GM12864 (cell line): ENCODE measurements at regions not wholly inside any gene's neighbourhood (a gene's known extent, or its start where the extent isn't known, plus 50 kb on each side); places are given as distances from the start of the nearest gene placed in this dataset.

Experiments
- DNase-seq: peaks from one replicate; pipeline ENCODE4 v3.0.0-alpha.2; 2011; ENCODE audit warnings: low read depth
- H3K4me3 ChIP-seq: 2 replicates; pipeline ENCODE4 v1.5.1; 2011; ENCODE audit warnings: mild to moderate bottlenecking, low read depth, low read length, control low read depth
- CTCF ChIP-seq: IDR thresholded peaks from 2 replicates; pipeline ENCODE4 v1.5.1; 2011; ENCODE audit warnings: low read depth, mild to moderate bottlenecking, moderate library complexity, low read length, control low read depth, inconsistent platforms; ENCODE audit errors: missing control alignments

- no peak overlapping the region for H3K4me3 ChIP-seq
- no peak for TF ChIP-seq CTCF
- no peak for DNase-seq
These were observed 442.7 kb downstream of the PID1 start for GRCh38 chr2:228828397-228828796.

- H3K4me3 ChIP-seq, result no peak overlapping the region
- no peak for DNase-seq
- no peak for TF ChIP-seq CTCF
These were observed 443.9 kb downstream of the PID1 start for GRCh38 chr2:228827056-228827700.

GRCh38 chr2:228819701-228820100, 451.4 kb downstream of the PID1 start:
- H3K4me3 ChIP-seq, result no peak overlapping the region
- no peak for DNase-seq

GRCh38 chr2:228802181-228803071, 468.7 kb downstream of the PID1 start:
- no peak for DNase-seq
- H3K4me3 ChIP-seq, result no peak overlapping the region
- no peak for TF ChIP-seq CTCF

More at GRCh38 chr2:228819701-228820100, 451.4 kb downstream of the PID1 start:
- no peak for TF ChIP-seq CTCF

GRCh38 chr2:228801451-228801850, 469.6 kb downstream of the PID1 start:
- no peak for TF ChIP-seq CTCF
- DNase-seq, result no peak
- H3K4me3 ChIP-seq, result no peak overlapping the region

GRCh38 chr2:228799208-228799588, 471.9 kb downstream of the PID1 start:
- H3K4me3 ChIP-seq, result no peak overlapping the region
- no peak for TF ChIP-seq CTCF
- no peak for DNase-seq
